Astrocyte (in vitro differentiated cells and primary cell): ENCODE measurements at regions not wholly inside any gene's neighbourhood (a gene's known extent, or its start where the extent isn't known, plus 50 kb on each side); places are given as distances from the start of the nearest gene placed in this dataset.
"Not testable (repeated sequence)": the region's sequence is repeated elsewhere in the genome, so short reads cannot be mapped to it uniquely, and the experiment has no call there.

ENCODE experiments used
- DNase-seq: peaks from one replicate; pipeline ENCODE4 v3.0.0-alpha.2; 2010; ENCODE audit warnings: low read depth
- FAIRE-seq: peaks from 2 replicates; lab custom pipeline; 2011; peaks lifted over from hg19 to GRCh38; lab: Jason Lieb, UNC
- H2AFZ ChIP-seq: 2 replicates; pipeline ENCODE4 v1.6.0; 2012; ENCODE audit warnings: low read depth, low read length, inconsistent platforms
- H3K27ac ChIP-seq: 2 replicates; pipeline ENCODE4 v1.5.1; 2011; ENCODE audit warnings: low read depth, low read length, inconsistent platforms
- H3K27me3 ChIP-seq: 2 replicates; pipeline ENCODE4 v1.6.0; 2011; ENCODE audit warnings: low read length, inconsistent platforms; ENCODE audit not compliant: insufficient read depth
- H3K36me3 ChIP-seq: 2 replicates; pipeline ENCODE4 v1.5.1; 2011; ENCODE audit warnings: low read length, inconsistent platforms; ENCODE audit not compliant: insufficient read depth
- H3K4me1 ChIP-seq: 2 replicates; pipeline ENCODE4 v1.5.1; 2011; ENCODE audit warnings: low read length, inconsistent platforms; ENCODE audit not compliant: insufficient read depth
- H3K4me2 ChIP-seq: 2 replicates; pipeline ENCODE4 v1.6.0; 2012; ENCODE audit warnings: low read length, inconsistent platforms
- H3K4me3 ChIP-seq: 2 replicates; pipeline ENCODE4 v1.5.1; 2011; ENCODE audit warnings: low read depth, mild to moderate bottlenecking, low read length, inconsistent platforms; ENCODE audit not compliant: insufficient read depth
- H3K79me2 ChIP-seq: 2 replicates; pipeline ENCODE4 v1.6.0; 2012; ENCODE audit warnings: mild to moderate bottlenecking, low read length, inconsistent platforms; ENCODE audit not compliant: insufficient read depth
- H3K9ac ChIP-seq: 2 replicates; pipeline ENCODE4 v1.6.0; 2012; ENCODE audit warnings: mild to moderate bottlenecking, low read length, inconsistent platforms
- H3K9me3 ChIP-seq: 2 replicates; pipeline ENCODE4 v1.5.1; 2012; ENCODE audit warnings: low read depth, mild to moderate bottlenecking, low read length, inconsistent platforms; ENCODE audit not compliant: insufficient read depth
- H4K20me1 ChIP-seq: 2 replicates; pipeline ENCODE4 v1.6.0; 2012; ENCODE audit warnings: low read length, inconsistent platforms; ENCODE audit not compliant: insufficient read depth
- H3K27ac Mint-ChIP-seq: one replicate; pipeline ENCODE4 v1.8.0; 2021; ENCODE audit warnings: mild to moderate bottlenecking, mixed read lengths; ENCODE audit not compliant: unreplicated experiment
- H3K27me3 Mint-ChIP-seq: one replicate; pipeline ENCODE4 v1.8.0; 2021; ENCODE audit warnings: low read depth, mixed read lengths; ENCODE audit not compliant: unreplicated experiment
- H3K36me3 Mint-ChIP-seq: one replicate; pipeline ENCODE4 v1.8.0; 2021; ENCODE audit warnings: low read depth, mixed read lengths; ENCODE audit not compliant: unreplicated experiment
- H3K4me1 Mint-ChIP-seq: one replicate; pipeline ENCODE4 v1.8.0; 2021; ENCODE audit warnings: low read depth, mixed read lengths; ENCODE audit not compliant: unreplicated experiment
- H3K4me3 Mint-ChIP-seq: one replicate; pipeline ENCODE4 v1.8.0; 2021; ENCODE audit warnings: mild to moderate bottlenecking, moderate library complexity, mixed read lengths; ENCODE audit not compliant: unreplicated experiment
- H3K9me3 Mint-ChIP-seq: one replicate; pipeline ENCODE4 v1.8.0; 2021; ENCODE audit warnings: mild to moderate bottlenecking, mixed read lengths; ENCODE audit not compliant: unreplicated experiment
- CTCF ChIP-seq: IDR thresholded peaks from 2 replicates; pipeline ENCODE4 v1.5.1; 2011; ENCODE audit warnings: low read depth, mild to moderate bottlenecking, inconsistent platforms, low read length, moderate library complexity; ENCODE audit not compliant: insufficient read depth
- EZH2 ChIP-seq: IDR thresholded peaks from 2 replicates; pipeline ENCODE4 v1.6.1; 2012; ENCODE audit warnings: mild to moderate bottlenecking, low read length, inconsistent platforms; ENCODE audit not compliant: insufficient read depth

- Mint-ChIP-seq H3K27ac (no peak overlapping the region), H3K27me3 (no peaks in the 10 kb centered on the region), H3K9me3 (peaks cover 5% of the 10 kb centered on the region), H3K36me3 (no peaks in the 10 kb centered on the region), H3K4me3 (no peak overlapping the region), H3K4me1 (no peaks in the 10 kb centered on the region)
- Histone ChIP-seq H3K4me2 (no peak overlapping the region), H3K4me1 (no peaks in the 10 kb centered on the region), H3K36me3 (no peaks in the 10 kb centered on the region), H3K4me3 (no peak overlapping the region), H3K79me2 (no peaks in the 10 kb centered on the region), H3K9me3 (no peaks in the 10 kb centered on the region), H2AFZ (no peak overlapping the region), H3K9ac (no peak overlapping the region), H4K20me1 (peaks cover 10% of the 10 kb centered on the region), H3K27ac (no peak overlapping the region), H3K27me3 (no peaks in the 10 kb centered on the region)
- DNase-seq, result no peak
- FAIRE-seq, result no peak
- no peak for TF ChIP-seq EZH2
- TF ChIP-seq CTCF, result no peak
Measured at GRCh38 chr6:144690133-144690532, 405.0 kb downstream of the UTRN start.

- H3K4me1 ChIP-seq, result no peaks in the 10 kb centered on the region
- H2AFZ ChIP-seq, result no peak overlapping the region
- Mint-ChIP-seq H3K27ac (no peak overlapping the region), H3K9me3 (peaks cover 5% of the 10 kb centered on the region), H3K4me1 (no peaks in the 10 kb centered on the region), H3K4me3 (no peak overlapping the region), H3K27me3 (no peaks in the 10 kb centered on the region), H3K36me3 (no peaks in the 10 kb centered on the region)
- H3K9me3 ChIP-seq, result no peaks in the 10 kb centered on the region
- no peaks in the 10 kb centered on the region for H3K79me2 ChIP-seq
- DNase-seq (no peak), FAIRE-seq (no peak)
- H3K36me3 ChIP-seq, result no peaks in the 10 kb centered on the region
- no peak overlapping the region for H3K4me2 ChIP-seq
- TF ChIP-seq CTCF (no peak), EZH2 (no peak)
- no peak overlapping the region for H3K9ac ChIP-seq
- H3K27ac ChIP-seq, result no peak overlapping the region
- H3K4me3 ChIP-seq, result no peak overlapping the region
- H3K27me3 ChIP-seq, result no peaks in the 10 kb centered on the region
- peaks cover 10% of the 10 kb centered on the region for H4K20me1 ChIP-seq
Measured at GRCh38 chr6:144690666-144691065, 405.5 kb downstream of the UTRN start.

- H4K20me1 ChIP-seq, H3K27me3 ChIP-seq, H3K27me3 Mint-ChIP-seq, H2AFZ ChIP-seq, H3K4me1 ChIP-seq, H3K27ac Mint-ChIP-seq, H3K36me3 ChIP-seq, H3K4me1 Mint-ChIP-seq, FAIRE-seq, H3K9me3 Mint-ChIP-seq, H3K9me3 ChIP-seq, H3K79me2 ChIP-seq, H3K4me2 ChIP-seq, H3K4me3 Mint-ChIP-seq, H3K4me3 ChIP-seq, H3K36me3 Mint-ChIP-seq, DNase-seq, H3K9ac ChIP-seq, H3K27ac ChIP-seq: not testable (repeated sequence)
Measured at GRCh38 chr6:144692050-144692449, 406.9 kb downstream of the UTRN start.
